ENCODE measurements at regions not wholly inside any gene's neighbourhood (a gene's known extent, or its start where the extent isn't known, plus 50 kb on each side); places are given as distances from the start of the nearest gene placed in this dataset.

GRCh38 chr6:44701637-44702101 is 314.2 kb downstream of the CDC5L start (continued):
- TF ChIP-seq REST (IDR thresholded peaks at IDR 0.05; ENCODE audit: low read depth, low read length) (no peak), MXI1 (IDR thresholded peaks at IDR 0.05; ENCODE audit: low read depth, low read length) (no peak), YY1 (IDR thresholded peaks at IDR 0.05; ENCODE audit: low read depth) (no peak), RCOR1 (IDR thresholded peaks at IDR 0.05; ENCODE audit: low read length) (no peak), EP300 (IDR thresholded peaks at IDR 0.05; ENCODE audit: borderline replicate concordance in 1 of 2, low read depth in 1 of 2, low read length in 1 of 2) (no peak)

GRCh38 chr6:44702292-44702691 is 314.8 kb downstream of the CDC5L start:
- H3K27me3 ChIP-seq (ENCODE audit: insufficient read depth): no peaks in the 10 kb centered on the region
- H3K4me2 ChIP-seq: no peak overlapping the region
- TF ChIP-seq SMC3 (IDR thresholded peaks at IDR 0.05; ENCODE audit: low read depth, low read length) (no peak), YY1 (IDR thresholded peaks at IDR 0.05; ENCODE audit: low read depth) (no peak), FOSL2 (IDR thresholded peaks at IDR 0.05; ENCODE audit: borderline replicate concordance, low read depth) (no peak), TEAD4 (IDR thresholded peaks at IDR 0.05; ENCODE audit: borderline replicate concordance, insufficient read depth) (no peak), FOXJ3 (CRISPR knock-in tag; IDR thresholded peaks at IDR 0.05) (no peak), TCF12 (IDR thresholded peaks at IDR 0.05) (no peak), RAD21 (IDR thresholded peaks at IDR 0.05; ENCODE audit: low read length) (no peak), NRF1 (IDR thresholded peaks at IDR 0.05; ENCODE audit: low read depth, low read length) (no peak), MEF2A (IDR thresholded peaks at IDR 0.05; ENCODE audit: borderline replicate concordance, low read depth) (no peak), CTCF (IDR thresholded peaks at IDR 0.05) (no peak), GABPA (IDR thresholded peaks at IDR 0.05; ENCODE audit: low read depth) (no peak), POLR2AphosphoS5 (IDR thresholded peaks at IDR 0.05; ENCODE audit: low read depth, low read length) (no peak), TAF1 (IDR thresholded peaks at IDR 0.05; ENCODE audit: borderline replicate concordance, low read depth, low read length) (no peak), MAX (IDR thresholded peaks at IDR 0.05; ENCODE audit: low read depth) (no peak), PBX3 (IDR thresholded peaks at IDR 0.05) (no peak), CHD2 (IDR thresholded peaks at IDR 0.05; ENCODE audit: low read length, partially characterized antibody) (no peak), JUND (IDR thresholded peaks at IDR 0.05) (no peak), NFIC (IDR thresholded peaks at IDR 0.05; ENCODE audit: borderline replicate concordance) (no peak), MXI1 (IDR thresholded peaks at IDR 0.05; ENCODE audit: low read depth, low read length) (no peak)
- H3K4me3 ChIP-seq (ENCODE audit: low read depth in 2 of 2, low read length in 1 of 2): no peak overlapping the region
- H2AFZ ChIP-seq (ENCODE audit: low read depth): no peak overlapping the region
- no peaks in the 10 kb centered on the region for H3F3A ChIP-seq (replicated peaks; ENCODE audit: insufficient read depth)
- no peaks in the 10 kb centered on the region for H3K79me2 ChIP-seq (ENCODE audit: insufficient read depth)
- no peaks in the 10 kb centered on the region; a peak in 1 of 4 replicates for H3K4me1 ChIP-seq (ENCODE audit: control insufficient read depth in 1 of 2, insufficient read depth in 2 of 2, low read depth in 1 of 2, low read length in 1 of 2)
- no peak for DNase-seq
- H4K20me1 ChIP-seq (ENCODE audit: insufficient read depth): no peaks in the 10 kb centered on the region
- H3K9me2 ChIP-seq: no peaks in the 10 kb centered on the region
- ChIA-PET CTCF (interaction anchor here (2.8 kb wide), 1 partner anchor 46 kb away, joined by 13 read pairs; no protein-coding TSS in a partner anchor), POLR2A (no interaction called here)
- no peaks in the 10 kb centered on the region for H3K9me3 ChIP-seq
- H3K27ac ChIP-seq (ENCODE audit: low read depth in 2 of 2, low read length in 1 of 2): no peak overlapping the region
- no peaks in the 10 kb centered on the region for H3K36me3 ChIP-seq (replicated peaks in 1 of 2; ENCODE audit: control insufficient read depth in 1 of 2, insufficient read depth in 2 of 2, low read length in 1 of 2)
- no peak overlapping the region for H3K9ac ChIP-seq

All from SK-N-SH (cell line).